SJSA1 (cell line): ENCODE measurements at regions not wholly inside any gene's neighbourhood (a gene's known extent, or its start where the extent isn't known, plus 50 kb on each side); places are given as distances from the start of the nearest gene placed in this dataset.
"Not testable (repeated sequence)": the region's sequence is repeated elsewhere in the genome, so short reads cannot be mapped to it uniquely, and the experiment has no call there.

ENCODE experiments used
- DNase-seq, 2 experiments: peaks; one replicate each; pipeline ENCODE4 v3.0.0-alpha.2; 2015 to 2020; ENCODE audit warnings: low spot score in 2 of 2, low read depth in 1 of 2
- H3K27ac ChIP-seq: fragments of 250-450 bp; sonication (Bioruptor Pico); 2 replicates; pipeline ENCODE4 v1.5.1; 2020; ENCODE audit warnings: mild to moderate bottlenecking, moderate library complexity
- H3K27me3 ChIP-seq: fragments of 250-450 bp; sonication (Bioruptor Pico); replicated peaks from 2 replicates; pipeline ENCODE4 v1.5.1; 2020; ENCODE audit warnings: mild to moderate bottlenecking, moderate library complexity
- H3K36me3 ChIP-seq: fragments of 250-450 bp; sonication (Bioruptor Pico); 2 replicates; pipeline ENCODE4 v1.5.1; 2020; ENCODE audit warnings: mild to moderate bottlenecking
- H3K4me1 ChIP-seq: fragments of 250-450 bp; sonication (Bioruptor Pico); replicated peaks from 2 replicates; pipeline ENCODE4 v1.6.1; 2021; ENCODE audit warnings: mild to moderate bottlenecking
- H3K4me3 ChIP-seq: fragments of 250-450 bp; sonication (Bioruptor Pico); 2 replicates; pipeline ENCODE4 v1.5.1; 2020; ENCODE audit warnings: mild to moderate bottlenecking
- H3K9me3 ChIP-seq: fragments of 250-450 bp; sonication (Bioruptor Pico); replicated peaks from 2 replicates; pipeline ENCODE4 v1.5.1; 2020; ENCODE audit warnings: mild to moderate bottlenecking

- H3K27me3 ChIP-seq, H3K4me1 ChIP-seq, H3K36me3 ChIP-seq, H3K27ac ChIP-seq, DNase-seq, H3K4me3 ChIP-seq, H3K9me3 ChIP-seq: not testable (repeated sequence)
Observed at GRCh38 chr9:104195142-104195541, 101.0 kb downstream of the SMC2 start.

GRCh38 chr9:104200456-104200994, 106.4 kb downstream of the SMC2 start:
- Histone ChIP-seq H3K4me3 (no peak overlapping the region), H3K9me3 (no peaks in the 10 kb centered on the region), H3K27ac (no peak overlapping the region), H3K36me3 (no peaks in the 10 kb centered on the region), H3K4me1 (no peaks in the 10 kb centered on the region), H3K27me3 (no peaks in the 10 kb centered on the region)
- DNase-seq: no peak

GRCh38 chr9:104206766-104207165, 112.7 kb downstream of the SMC2 start:
- Histone ChIP-seq H3K36me3 (no peaks in the 10 kb centered on the region), H3K4me1 (no peaks in the 10 kb centered on the region), H3K4me3 (no peak overlapping the region), H3K27ac (no peak overlapping the region), H3K9me3 (no peaks in the 10 kb centered on the region), H3K27me3 (no peaks in the 10 kb centered on the region)
- DNase-seq: no peak

GRCh38 chr9:104209387-104209786, 115.3 kb downstream of the SMC2 start:
- DNase-seq: no peak
- no peak overlapping the region for H3K4me3 ChIP-seq
- H3K36me3 ChIP-seq: no peaks in the 10 kb centered on the region
- H3K4me1 ChIP-seq: no peaks in the 10 kb centered on the region
- no peaks in the 10 kb centered on the region for H3K27me3 ChIP-seq
- H3K27ac ChIP-seq: no peak overlapping the region
- no peaks in the 10 kb centered on the region for H3K9me3 ChIP-seq

GRCh38 chr9:104227108-104227507, 133.0 kb downstream of the SMC2 start:
- Histone ChIP-seq H3K36me3 (no peaks in the 10 kb centered on the region), H3K4me1 (no peaks in the 10 kb centered on the region), H3K27ac (no peak overlapping the region), H3K27me3 (no peaks in the 10 kb centered on the region), H3K9me3 (no peaks in the 10 kb centered on the region), H3K4me3 (no peak overlapping the region)
- DNase-seq: no peak

GRCh38 chr9:104232781-104233341, 138.8 kb downstream of the SMC2 start:
- H3K4me3 ChIP-seq: no peak overlapping the region
- DNase-seq: no peak
- no peaks in the 10 kb centered on the region for H3K27me3 ChIP-seq
- no peaks in the 10 kb centered on the region for H3K9me3 ChIP-seq
- no peaks in the 10 kb centered on the region for H3K36me3 ChIP-seq
- H3K4me1 ChIP-seq: no peaks in the 10 kb centered on the region
- H3K27ac ChIP-seq: no peak overlapping the region

GRCh38 chr9:104233366-104233765, 139.3 kb downstream of the SMC2 start:
- Histone ChIP-seq H3K27me3 (no peaks in the 10 kb centered on the region), H3K27ac (no peak overlapping the region), H3K36me3 (no peaks in the 10 kb centered on the region), H3K4me1 (no peaks in the 10 kb centered on the region), H3K9me3 (no peaks in the 10 kb centered on the region), H3K4me3 (no peak overlapping the region)
- DNase-seq: no peak

GRCh38 chr9:104234632-104235337, 140.7 kb downstream of the SMC2 start:
- H3K4me1 ChIP-seq, DNase-seq, H3K36me3 ChIP-seq, H3K27ac ChIP-seq, H3K27me3 ChIP-seq, H3K4me3 ChIP-seq, H3K9me3 ChIP-seq: not testable (repeated sequence)

GRCh38 chr9:104235347-104236120, 141.4 kb downstream of the SMC2 start:
- DNase-seq, H3K27ac ChIP-seq, H3K36me3 ChIP-seq: not testable (repeated sequence)

GRCh38 chr9:104238668-104239067, 144.6 kb downstream of the SMC2 start:
- DNase-seq: no peak
- H3K27me3 ChIP-seq: no peaks in the 10 kb centered on the region
- H3K4me3 ChIP-seq: no peak overlapping the region
- no peaks in the 10 kb centered on the region for H3K9me3 ChIP-seq
- no peaks in the 10 kb centered on the region for H3K36me3 ChIP-seq
- no peaks in the 10 kb centered on the region for H3K4me1 ChIP-seq
- H3K27ac ChIP-seq: no peak overlapping the region

More at GRCh38 chr9:104235347-104236120, 141.4 kb downstream of the SMC2 start:
- H3K9me3 ChIP-seq, H3K27me3 ChIP-seq, H3K4me1 ChIP-seq, H3K4me3 ChIP-seq: not testable (repeated sequence)

- H3K9me3 ChIP-seq: no peaks in the 10 kb centered on the region
- DNase-seq: no peak
- no peaks in the 10 kb centered on the region for H3K4me1 ChIP-seq
- H3K36me3 ChIP-seq: no peaks in the 10 kb centered on the region
- no peak overlapping the region for H3K27ac ChIP-seq
- no peak overlapping the region for H3K4me3 ChIP-seq
- no peaks in the 10 kb centered on the region for H3K27me3 ChIP-seq
Observed at GRCh38 chr9:104240890-104241289, 146.8 kb downstream of the SMC2 start.

GRCh38 chr9:104245925-104246324, 151.8 kb downstream of the SMC2 start:
- Histone ChIP-seq H3K36me3 (no peaks in the 10 kb centered on the region), H3K4me3 (no peak overlapping the region), H3K4me1 (no peaks in the 10 kb centered on the region), H3K27me3 (no peaks in the 10 kb centered on the region; the same call in 1 of the 2 replicates), H3K27ac (no peak overlapping the region), H3K9me3 (no peaks in the 10 kb centered on the region)
- no peak for DNase-seq

GRCh38 chr9:104247899-104248460, 153.9 kb downstream of the SMC2 start:
- H3K4me3 ChIP-seq: no peak overlapping the region
- no peaks in the 10 kb centered on the region for H3K4me1 ChIP-seq
- no peaks in the 10 kb centered on the region for H3K9me3 ChIP-seq
- no peaks in the 10 kb centered on the region for H3K36me3 ChIP-seq
- no peak overlapping the region for H3K27ac ChIP-seq
- DNase-seq: no peak
- no peaks in the 10 kb centered on the region; the same call in 1 of the 2 replicates for H3K27me3 ChIP-seq
